ENCODE measurements at regions not wholly inside any gene's neighbourhood (a gene's known extent, or its start where the extent isn't known, plus 50 kb on each side); places are given as distances from the start of the nearest gene placed in this dataset.

GRCh38 chr3:107307205-107307604 lies 70.0 kb upstream of the CCDC54 start:
- DNase-seq (ENCODE audit: low spot score), result no peak
- Histone ChIP-seq H3K4me3 (no peak overlapping the region), H3K27ac (no peak overlapping the region)
- no peak for TF ChIP-seq CTCF (IDR thresholded peaks at IDR 0.05)

GRCh38 chr3:107308716-107309115 lies 68.5 kb upstream of the CCDC54 start:
- Histone ChIP-seq H3K4me3 (no peak overlapping the region), H3K27ac (no peak overlapping the region)
- TF ChIP-seq CTCF (IDR thresholded peaks at IDR 0.05), result no peak
- no peak for DNase-seq (ENCODE audit: low spot score)

- no peak overlapping the region for H3K4me3 ChIP-seq
- no peak for TF ChIP-seq CTCF (IDR thresholded peaks at IDR 0.05)
- H3K27ac ChIP-seq, result no peak overlapping the region
- no peak for DNase-seq (ENCODE audit: low spot score)
Measured at GRCh38 chr3:107309312-107309711, 67.9 kb upstream of the CCDC54 start.

GRCh38 chr3:107313711-107314110 lies 63.5 kb upstream of the CCDC54 start:
- no peak for DNase-seq (ENCODE audit: low spot score)
- H3K4me3 ChIP-seq, result no peak overlapping the region
- H3K27ac ChIP-seq, result no peak overlapping the region
- no peak for TF ChIP-seq CTCF (IDR thresholded peaks at IDR 0.05)

- no peak for DNase-seq (ENCODE audit: low spot score)
- no peak for TF ChIP-seq CTCF (IDR thresholded peaks at IDR 0.05)
- Histone ChIP-seq H3K4me3 (no peak overlapping the region), H3K27ac (no peak overlapping the region)
Measured at GRCh38 chr3:107315141-107315540, 62.1 kb upstream of the CCDC54 start.

GRCh38 chr3:107323723-107324122 lies 53.5 kb upstream of the CCDC54 start:
- H3K4me3 ChIP-seq, result no peak overlapping the region
- no peak for DNase-seq (ENCODE audit: low spot score)
- no peak overlapping the region for H3K27ac ChIP-seq
- TF ChIP-seq CTCF (IDR thresholded peaks at IDR 0.05), result no peak

GRCh38 chr3:107325446-107325845 lies 51.8 kb upstream of the CCDC54 start:
- no peak overlapping the region for H3K4me3 ChIP-seq

More at GRCh38 chr3:107325446-107325845, 51.8 kb upstream of the CCDC54 start:
- DNase-seq (ENCODE audit: low spot score), result no peak
- H3K27ac ChIP-seq, result no peak overlapping the region
- TF ChIP-seq CTCF (IDR thresholded peaks at IDR 0.05), result no peak
